Mesothelial cell of epicardium (in vitro differentiated cells): ENCODE measurements at regions not wholly inside any gene's neighbourhood (a gene's known extent, or its start where the extent isn't known, plus 50 kb on each side); places are given as distances from the start of the nearest gene placed in this dataset.

Experiments
- DNase-seq, 2 experiments: peaks; one replicate each; pipeline ENCODE4 v3.0.0; 2021; ENCODE audit warnings: low spot score in 2 of 2; ENCODE audit not compliant: unreplicated experiment in 2 of 2
- H3K27ac Mint-ChIP-seq: 2 replicates; pipeline ENCODE4 v1.8.0; 2021; ENCODE audit warnings: mixed read lengths
- H3K27me3 Mint-ChIP-seq: 2 replicates; pipeline ENCODE4 v1.8.0; 2021; ENCODE audit warnings: low read depth, mixed read lengths
- H3K36me3 Mint-ChIP-seq: 2 replicates; pipeline ENCODE4 v1.8.0; 2021; ENCODE audit warnings: mixed read lengths
- H3K4me1 Mint-ChIP-seq: 2 replicates; pipeline ENCODE4 v1.8.0; 2021; ENCODE audit warnings: mixed read lengths
- H3K4me3 Mint-ChIP-seq: 2 replicates; pipeline ENCODE4 v1.8.0; 2021; ENCODE audit warnings: mild to moderate bottlenecking, moderate library complexity, mixed read lengths
- H3K9me3 Mint-ChIP-seq: 2 replicates; pipeline ENCODE4 v1.8.0; 2021; ENCODE audit warnings: mixed read lengths
- CTCF ChIP-seq: fragments of 200-600 bp; sonication (generic); IDR thresholded peaks from one replicate; pipeline ENCODE4 v1.5.0; 2021; ENCODE audit warnings: antibody characterized with exemption; ENCODE audit not compliant: unreplicated experiment

- H3K27ac Mint-ChIP-seq = no peak overlapping the region
- no peak for TF ChIP-seq CTCF
Measured at GRCh38 chr6:74557236-74557635, 648.6 kb downstream of the COL12A1 start.

GRCh38 chr6:74554041-74554440 lies 651.8 kb downstream of the COL12A1 start:
- H3K9me3 Mint-ChIP-seq = peaks cover 18% of the 10 kb centered on the region
- no peaks in the 10 kb centered on the region for H3K4me1 Mint-ChIP-seq
- DNase-seq = no peak
- no peak for TF ChIP-seq CTCF
- no peak overlapping the region for H3K4me3 Mint-ChIP-seq
- H3K36me3 Mint-ChIP-seq = no peaks in the 10 kb centered on the region
- no peaks in the 10 kb centered on the region for H3K27me3 Mint-ChIP-seq
- H3K27ac Mint-ChIP-seq = no peak overlapping the region

More at GRCh38 chr6:74557236-74557635, 648.6 kb downstream of the COL12A1 start:
- Mint-ChIP-seq H3K27me3 (peaks cover 3% of the 10 kb centered on the region), H3K9me3 (peaks cover 21% of the 10 kb centered on the region), H3K4me3 (no peak overlapping the region), H3K36me3 (no peaks in the 10 kb centered on the region), H3K4me1 (no peaks in the 10 kb centered on the region)
- DNase-seq = no peak

- DNase-seq = no peak
- TF ChIP-seq CTCF = no peak
- H3K27ac Mint-ChIP-seq = no peak overlapping the region
- H3K4me1 Mint-ChIP-seq = no peaks in the 10 kb centered on the region
- H3K27me3 Mint-ChIP-seq = no peaks in the 10 kb centered on the region
- no peaks in the 10 kb centered on the region for H3K36me3 Mint-ChIP-seq
- no peak overlapping the region for H3K4me3 Mint-ChIP-seq
- H3K9me3 Mint-ChIP-seq = peaks cover 18% of the 10 kb centered on the region
Measured at GRCh38 chr6:74551896-74552295, 654.0 kb downstream of the COL12A1 start.

- TF ChIP-seq CTCF = no peak
- no peak overlapping the region for H3K4me3 Mint-ChIP-seq
- no peak overlapping the region for H3K27ac Mint-ChIP-seq
- H3K9me3 Mint-ChIP-seq = peaks cover 15% of the 10 kb centered on the region
- H3K36me3 Mint-ChIP-seq = no peaks in the 10 kb centered on the region
- H3K4me1 Mint-ChIP-seq = no peaks in the 10 kb centered on the region
- H3K27me3 Mint-ChIP-seq = no peaks in the 10 kb centered on the region
- no peak for DNase-seq
Measured at GRCh38 chr6:74550821-74551220, 655.0 kb downstream of the COL12A1 start.

- Mint-ChIP-seq H3K4me3 (no peak overlapping the region), H3K27ac (no peak overlapping the region), H3K36me3 (no peaks in the 10 kb centered on the region), H3K4me1 (no peaks in the 10 kb centered on the region), H3K27me3 (no peaks in the 10 kb centered on the region), H3K9me3 (peaks cover 17% of the 10 kb centered on the region)
- TF ChIP-seq CTCF = no peak
- DNase-seq = no peak
Measured at GRCh38 chr6:74549746-74550145, 656.1 kb downstream of the COL12A1 start.
